Smooth muscle cell (in vitro differentiated cells): ENCODE measurements at regions not wholly inside any gene's neighbourhood (a gene's known extent, or its start where the extent isn't known, plus 50 kb on each side); places are given as distances from the start of the nearest gene placed in this dataset.

Experiments used
- DNase-seq: peaks from one replicate; lab custom pipeline; 2025; ENCODE audit not compliant: unreplicated experiment; lab: John Stamatoyannopoulos, UW
- H2AFZ ChIP-seq: fragments of 200-600 bp; sonication (generic); 2 replicates; pipeline ENCODE4 v1.6.0; 2016; ENCODE audit warnings: antibody characterized with exemption, low read depth, mild to moderate bottlenecking
- H3F3A ChIP-seq: fragments of 200-600 bp; sonication (generic); 2 replicates; pipeline ENCODE4 v1.6.0; 2017; ENCODE audit warnings: antibody characterized with exemption, low read depth
- H3K27ac ChIP-seq: fragments of 200-600 bp; sonication (generic); 2 replicates; pipeline ENCODE4 v1.5.1; 2016; ENCODE audit warnings: low read depth, mild to moderate bottlenecking
- H3K27me3 ChIP-seq: fragments of 200-600 bp; sonication (generic); 2 replicates; pipeline ENCODE4 v1.6.1; 2016; ENCODE audit warnings: low read depth, mild to moderate bottlenecking
- H3K36me3 ChIP-seq: fragments of 200-600 bp; sonication (generic); 2 replicates; pipeline ENCODE4 v1.5.1; 2016; ENCODE audit warnings: low read depth
- H3K4me1 ChIP-seq: fragments of 200-600 bp; sonication (generic); 2 replicates; pipeline ENCODE4 v1.5.1; 2016; ENCODE audit warnings: low read depth
- H3K4me2 ChIP-seq: fragments of 200-600 bp; sonication (generic); 2 replicates; pipeline ENCODE4 v1.6.0; 2016; ENCODE audit warnings: mild to moderate bottlenecking
- H3K4me3 ChIP-seq: fragments of 200-600 bp; sonication (generic); 2 replicates; pipeline ENCODE4 v1.5.1; 2016; ENCODE audit warnings: mild to moderate bottlenecking
- H3K79me2 ChIP-seq: fragments of 200-600 bp; sonication (generic); 2 replicates; pipeline ENCODE4 v1.6.0; 2016; ENCODE audit warnings: low read depth, mild to moderate bottlenecking
- H3K9ac ChIP-seq: fragments of 200-600 bp; sonication (generic); 2 replicates; pipeline ENCODE4 v1.6.0; 2016; ENCODE audit warnings: low read depth
- H3K9me3 ChIP-seq: fragments of 200-600 bp; sonication (generic); replicated peaks from 2 replicates; pipeline ENCODE4 v1.5.1; 2016; ENCODE audit warnings: low read depth
- H4K20me1 ChIP-seq: fragments of 200-600 bp; sonication (generic); 2 replicates; pipeline ENCODE4 v1.6.0; 2016; ENCODE audit warnings: low read depth
- CTCF ChIP-seq: fragments of 200-600 bp; sonication (generic); IDR thresholded peaks from 2 replicates; pipeline ENCODE4 v1.5.1; 2017; ENCODE audit warnings: borderline replicate concordance, mild to moderate bottlenecking, antibody characterized with exemption; ENCODE audit not compliant: insufficient read depth, poor library complexity, severe bottlenecking
- WGBS: methylation state at CpG from one replicate; pipeline ENCODE4 v1.1.7; 2016; ENCODE audit warnings: low lambda C conversion rate; 5-methylcytosine and 5-hydroxymethylcytosine counted together

- no peak for TF ChIP-seq CTCF
- H3F3A ChIP-seq, result no peaks in the 10 kb centered on the region
- H2AFZ ChIP-seq, result no peak overlapping the region
- no peaks in the 10 kb centered on the region for H3K79me2 ChIP-seq
- H3K4me1 ChIP-seq, result no peaks in the 10 kb centered on the region
- 77% methylated on average over 1 of the region's 1 CpG for WGBS
- no peak for DNase-seq
- H3K4me3 ChIP-seq, result no peak overlapping the region
- no peaks in the 10 kb centered on the region for H3K27me3 ChIP-seq
- H3K4me2 ChIP-seq, result no peak overlapping the region
- H3K9ac ChIP-seq, result no peak overlapping the region
- no peaks in the 10 kb centered on the region for H4K20me1 ChIP-seq
- H3K9me3 ChIP-seq, result no peaks in the 10 kb centered on the region
- H3K27ac ChIP-seq, result no peak overlapping the region
- no peaks in the 10 kb centered on the region for H3K36me3 ChIP-seq
Observed at GRCh38 chr18:71194438-71194837, 905.6 kb downstream of the SOCS6 start.

- Histone ChIP-seq H3K27ac (no peak overlapping the region), H3K9ac (no peak overlapping the region), H3K9me3 (no peaks in the 10 kb centered on the region), H3K79me2 (no peaks in the 10 kb centered on the region), H4K20me1 (no peaks in the 10 kb centered on the region), H3K4me3 (no peak overlapping the region), H3F3A (no peaks in the 10 kb centered on the region), H3K27me3 (no peaks in the 10 kb centered on the region), H2AFZ (no peak overlapping the region), H3K4me1 (no peaks in the 10 kb centered on the region), H3K36me3 (no peaks in the 10 kb centered on the region), H3K4me2 (no peak overlapping the region)
- no peak for DNase-seq
- WGBS, result 87% methylated on average over 3 of the region's 3 CpGs
- TF ChIP-seq CTCF, result no peak
Observed at GRCh38 chr18:71189581-71189980, 900.7 kb downstream of the SOCS6 start.

- Histone ChIP-seq H3K9ac (no peak overlapping the region), H2AFZ (no peak overlapping the region), H3K4me3 (no peak overlapping the region), H3K79me2 (no peaks in the 10 kb centered on the region), H4K20me1 (no peaks in the 10 kb centered on the region), H3K36me3 (no peaks in the 10 kb centered on the region), H3K27me3 (no peaks in the 10 kb centered on the region), H3F3A (no peaks in the 10 kb centered on the region), H3K4me1 (no peaks in the 10 kb centered on the region), H3K27ac (no peak overlapping the region), H3K9me3 (no peaks in the 10 kb centered on the region), H3K4me2 (no peak overlapping the region)
- no peak for TF ChIP-seq CTCF
- WGBS, result 74% methylated on average over 4 of the region's 4 CpGs
- no peak for DNase-seq
Observed at GRCh38 chr18:71168557-71169145, 879.8 kb downstream of the SOCS6 start.

GRCh38 chr18:71136487-71136886 lies 847.6 kb downstream of the SOCS6 start:
- Histone ChIP-seq H3K4me3 (no peak overlapping the region), H3K27me3 (no peaks in the 10 kb centered on the region), H3K36me3 (no peaks in the 10 kb centered on the region), H2AFZ (no peak overlapping the region), H3F3A (no peaks in the 10 kb centered on the region), H3K27ac (no peak overlapping the region), H3K9ac (no peak overlapping the region), H4K20me1 (no peaks in the 10 kb centered on the region), H3K9me3 (no peaks in the 10 kb centered on the region), H3K4me1 (no peaks in the 10 kb centered on the region), H3K4me2 (no peak overlapping the region), H3K79me2 (no peaks in the 10 kb centered on the region)
- DNase-seq, result no peak
- 53% methylated on average over 3 of the region's 3 CpGs for WGBS
- no peak for TF ChIP-seq CTCF
